Brain microvascular endothelial cell (primary cell): ENCODE measurements at regions not wholly inside any gene's neighbourhood (a gene's known extent, or its start where the extent isn't known, plus 50 kb on each side); places are given as distances from the start of the nearest gene placed in this dataset.

Source experiments
- DNase-seq: peaks from one replicate; pipeline ENCODE4 v3.0.0-alpha.2; 2020
- H3K27ac ChIP-seq: fragments of 250-450 bp; sonication (Bioruptor Pico); 2 replicates; pipeline ENCODE4 v1.5.1; 2020; ENCODE audit warnings: mild to moderate bottlenecking, moderate library complexity
- H3K27me3 ChIP-seq: fragments of 250-450 bp; sonication (Bioruptor Pico); replicated peaks from 2 replicates; pipeline ENCODE4 v1.5.1; 2020; ENCODE audit warnings: mild to moderate bottlenecking
- H3K36me3 ChIP-seq: fragments of 250-450 bp; sonication (Bioruptor Pico); replicated peaks from 2 replicates; pipeline ENCODE4 v1.5.1; 2020; ENCODE audit warnings: mild to moderate bottlenecking
- H3K4me3 ChIP-seq: 2 replicates; pipeline ENCODE4 v1.5.1; 2011; ENCODE audit warnings: low read depth, mild to moderate bottlenecking, control low read depth, low read length, moderate library complexity
- CTCF ChIP-seq: IDR thresholded peaks from 2 replicates; pipeline ENCODE4 v1.5.1; 2011; ENCODE audit warnings: low read depth, mild to moderate bottlenecking, moderate library complexity, low read length, control low read depth, inconsistent platforms; ENCODE audit errors: missing control alignments
- in situ Hi-C: cut with HindIII; loops from 2 replicates; pipeline ENCODE4 v1.10.0; 2017; ENCODE audit warnings: low sequenced_read_pairs, low pct_ligation_motif_present

GRCh38 chr13:21767032-21767431 lies 96.2 kb downstream of the FGF9 start:
- in situ Hi-C loops, result no loop called here

GRCh38 chr13:21771075-21771474 lies 100.2 kb downstream of the FGF9 start:
- in situ Hi-C loops, result no loop called here
- Histone ChIP-seq H3K36me3 (no peaks in the 10 kb centered on the region), H3K27ac (no peak overlapping the region), H3K4me3 (no peak overlapping the region), H3K27me3 (no peaks in the 10 kb centered on the region)
- TF ChIP-seq CTCF, result no peak
- DNase-seq, result no peak

More at GRCh38 chr13:21767032-21767431, 96.2 kb downstream of the FGF9 start:
- no peak overlapping the region for H3K4me3 ChIP-seq
- H3K27me3 ChIP-seq, result no peaks in the 10 kb centered on the region
- no peak overlapping the region for H3K27ac ChIP-seq
- H3K36me3 ChIP-seq, result no peaks in the 10 kb centered on the region
- no peak for DNase-seq
- TF ChIP-seq CTCF, result no peak

DNA sequence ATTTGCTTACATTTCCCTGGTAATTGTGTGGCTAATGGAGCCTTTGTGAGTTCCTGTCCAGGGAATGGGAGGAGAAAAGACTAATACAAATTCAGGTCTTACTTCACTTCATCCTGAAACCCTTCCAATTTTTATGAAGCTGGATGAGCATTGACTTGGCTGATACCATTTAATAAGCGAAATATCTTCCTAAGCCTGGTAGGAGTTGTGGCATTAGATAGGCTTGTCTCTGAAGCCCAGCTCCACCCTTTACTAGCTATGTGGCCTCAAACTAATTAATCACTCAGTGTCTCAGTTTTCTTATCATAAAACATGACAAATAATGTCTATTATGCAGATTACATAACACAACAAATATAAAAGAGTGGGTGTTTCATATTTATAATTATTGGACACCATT lies 106.3 kb downstream of the FGF9 start:
- Histone ChIP-seq H3K36me3 (no peaks in the 10 kb centered on the region), H3K4me3 (no peak overlapping the region), H3K27ac (no peak overlapping the region), H3K27me3 (no peaks in the 10 kb centered on the region)
- no peak for TF ChIP-seq CTCF
- in situ Hi-C loops, result no loop called here
- no peak for DNase-seq

DNA sequence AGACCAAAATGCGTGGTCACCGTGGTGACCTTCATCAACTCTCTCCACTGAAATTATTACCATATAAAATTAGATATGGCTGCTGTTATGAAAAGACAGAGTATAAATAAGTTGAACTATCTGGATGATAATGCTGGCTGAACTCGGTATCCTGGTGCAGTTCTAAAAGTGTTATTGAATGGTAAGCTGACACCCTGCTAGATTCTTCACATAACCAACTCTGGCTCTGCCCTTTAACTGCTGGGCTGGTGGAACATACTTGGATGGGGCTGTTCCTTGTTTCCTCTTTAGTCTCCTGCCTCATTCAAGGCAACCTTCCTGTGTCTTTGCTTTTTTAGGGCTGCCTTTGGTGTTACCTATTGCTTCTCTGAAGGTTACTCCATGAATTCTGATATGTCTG lies 106.9 kb downstream of the FGF9 start:
- in situ Hi-C loops, result no loop called here
- TF ChIP-seq CTCF, result no peak
- Histone ChIP-seq H3K4me3 (no peak overlapping the region), H3K27me3 (no peaks in the 10 kb centered on the region), H3K27ac (no peak overlapping the region), H3K36me3 (no peaks in the 10 kb centered on the region)
- no peak for DNase-seq

GRCh38 chr13:21782736-21783135 lies 111.9 kb downstream of the FGF9 start:
- H3K27me3 ChIP-seq, result no peaks in the 10 kb centered on the region
- no peak for TF ChIP-seq CTCF
- in situ Hi-C loops, result no loop called here

DNA sequence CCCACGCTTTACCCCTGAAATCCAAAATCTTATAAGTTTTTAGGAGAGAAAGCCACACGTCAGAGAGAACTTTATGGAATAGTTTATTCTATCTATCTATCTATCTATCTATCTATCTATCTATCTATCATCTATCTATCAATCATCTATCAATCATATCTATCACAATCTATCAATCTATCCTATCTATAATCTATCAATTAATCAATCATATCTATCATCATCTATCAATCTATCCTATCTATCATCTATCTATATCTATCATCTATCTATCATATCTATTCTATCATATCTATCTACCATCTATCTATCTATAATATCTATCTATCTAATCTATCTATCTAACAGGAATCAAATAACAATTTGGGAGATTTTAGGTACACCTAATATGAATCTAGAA lies 115.1 kb downstream of the FGF9 start:
- Histone ChIP-seq H3K4me3 (no peak overlapping the region), H3K27me3 (no peaks in the 10 kb centered on the region), H3K36me3 (no peaks in the 10 kb centered on the region), H3K27ac (no peak overlapping the region)
- no peak for DNase-seq
- TF ChIP-seq CTCF, result no peak
- in situ Hi-C loops, result no loop called here

More at GRCh38 chr13:21782736-21783135, 111.9 kb downstream of the FGF9 start:
- Histone ChIP-seq H3K36me3 (no peaks in the 10 kb centered on the region), H3K4me3 (no peak overlapping the region), H3K27ac (no peak overlapping the region)
- no peak for DNase-seq
